Panc1 (cell line): ENCODE measurements at regions not wholly inside any gene's neighbourhood (a gene's known extent, or its start where the extent isn't known, plus 50 kb on each side); places are given as distances from the start of the nearest gene placed in this dataset.

Source experiments
- CTCF ChIP-seq: fragments of 450-650 bp; IDR thresholded peaks from 2 replicates; pipeline ENCODE4 v1.5.1; 2017; ENCODE audit warnings: mild to moderate bottlenecking
- POLR2AphosphoS5 ChIP-seq: IDR thresholded peaks from 2 replicates; pipeline ENCODE4 v1.6.1; 2012; ENCODE audit warnings: mild to moderate bottlenecking, low read depth, low read length, moderate library complexity
- REST ChIP-seq, 2 experiments: IDR thresholded peaks; 2 replicates each; pipeline ENCODE4 v1.6.1; 2011 to 2012; ENCODE audit warnings: low read depth in 2 of 2, control low read depth in 1 of 2, low read length in 1 of 2, mild to moderate bottlenecking in 1 of 2, moderate library complexity in 1 of 2; ENCODE audit not compliant: insufficient read depth in 1 of 2
- SIN3A ChIP-seq: IDR thresholded peaks from 2 replicates; pipeline ENCODE4 v1.6.1; 2012; ENCODE audit warnings: low read depth, mild to moderate bottlenecking, low read length, moderate library complexity, borderline replicate concordance; ENCODE audit not compliant: insufficient read depth

GRCh38 chr12:115485503-115485902, 792.0 kb downstream of the MED13L start:
- TF ChIP-seq CTCF (no peak), POLR2AphosphoS5 (no peak), REST (IDR thresholded peaks at IDR 0.05; ENCODE audit: insufficient read depth in 1 of 2, low read depth in 2 of 2, low read length in 1 of 2) (no peak), SIN3A (no peak)
